HG02840 (cell line): ENCODE measurements at regions not wholly inside any gene's neighbourhood (a gene's known extent, or its start where the extent isn't known, plus 50 kb on each side); places are given as distances from the start of the nearest gene placed in this dataset.
"Not testable (repeated sequence)": the region's sequence is repeated elsewhere in the genome, so short reads cannot be mapped to it uniquely, and the experiment has no call there.

Experiments used
- ATAC-seq: cut with Tn5 transposase; IDR thresholded peaks from one replicate; pipeline ENCODE4 v1.9.1; 2021; ENCODE audit warnings: mild to moderate bottlenecking, moderate library complexity, moderate number of reproducible peaks; ENCODE audit not compliant: unreplicated experiment, low FRiP score

DNA sequence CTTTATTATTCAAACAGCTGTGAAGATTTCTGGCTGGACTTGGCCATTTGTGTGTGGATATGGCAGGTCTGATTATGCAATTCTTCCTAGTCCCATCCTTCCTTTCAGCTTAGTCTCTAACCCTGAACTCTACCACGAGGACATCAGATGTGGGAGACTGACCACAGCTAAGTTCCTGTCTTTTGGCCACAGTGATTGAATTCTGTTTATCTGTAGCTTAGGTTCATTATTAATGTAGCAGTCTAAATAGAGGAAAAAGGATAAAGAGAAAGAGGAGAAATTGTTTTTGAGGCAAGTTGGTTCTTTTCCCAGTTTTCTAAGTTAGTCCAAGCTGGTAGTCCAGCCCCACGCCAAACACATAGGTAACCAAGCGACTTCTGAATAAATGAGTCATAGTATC lies 598.9 kb downstream of the RFPL4B start:
- ATAC-seq, result no peak

DNA sequence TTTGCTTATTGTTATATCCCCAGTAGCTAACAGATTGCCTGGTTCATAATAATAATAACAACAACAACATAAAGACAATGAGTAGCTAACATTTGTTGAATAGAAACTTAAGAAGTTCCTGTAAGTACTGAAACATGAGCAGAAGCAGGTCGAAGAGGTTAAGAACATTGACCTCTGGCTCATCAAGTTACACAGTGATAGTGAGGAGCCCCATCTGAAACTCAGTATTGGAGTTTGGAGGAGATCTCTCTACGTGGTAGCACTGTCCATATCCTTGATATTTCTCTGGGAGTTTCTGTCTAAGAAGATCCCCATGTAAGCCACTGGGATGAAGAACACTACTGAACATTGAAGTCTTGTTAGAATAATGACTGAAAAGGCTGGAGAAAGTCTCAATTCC lies 600.4 kb downstream of the RFPL4B start:
- ATAC-seq, result no peak

DNA sequence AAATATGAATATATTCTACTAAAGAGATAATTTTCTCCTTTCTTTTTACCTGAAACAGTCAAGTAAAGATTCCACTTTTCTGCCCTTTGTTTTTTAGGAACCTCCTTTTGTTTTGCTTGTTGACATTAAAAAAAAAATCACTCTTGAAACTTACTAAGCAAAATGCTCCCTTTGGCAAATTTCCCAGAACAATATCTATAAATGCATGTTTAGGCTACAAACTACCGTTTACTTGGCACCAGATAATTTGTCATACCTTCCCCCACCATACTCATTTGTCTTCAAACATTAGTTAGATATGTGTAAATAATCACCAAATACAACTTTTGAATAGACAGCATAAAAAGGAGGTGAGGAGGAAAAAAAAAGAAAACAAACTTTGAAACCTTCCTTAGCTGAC lies 604.7 kb downstream of the RFPL4B start:
- no peak for ATAC-seq

DNA sequence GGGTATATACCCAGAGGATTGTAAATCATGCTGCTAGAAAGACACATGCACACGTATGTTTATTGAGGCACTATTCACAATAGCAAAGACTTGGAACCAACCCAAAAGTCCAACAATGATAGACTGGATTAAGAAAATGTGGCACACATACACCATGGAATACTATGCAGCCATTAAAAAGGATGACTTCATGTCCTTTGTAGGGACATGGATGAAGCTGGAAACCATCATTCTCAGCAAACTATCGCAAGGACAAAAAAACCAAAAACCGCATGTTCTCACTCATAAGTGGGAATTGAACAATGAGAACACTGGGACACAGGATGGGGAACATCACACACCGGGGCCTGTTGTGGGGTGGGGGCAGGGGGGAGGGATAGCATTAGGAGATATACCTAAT lies 608.6 kb downstream of the RFPL4B start:
- ATAC-seq, result not testable (repeated sequence)

DNA sequence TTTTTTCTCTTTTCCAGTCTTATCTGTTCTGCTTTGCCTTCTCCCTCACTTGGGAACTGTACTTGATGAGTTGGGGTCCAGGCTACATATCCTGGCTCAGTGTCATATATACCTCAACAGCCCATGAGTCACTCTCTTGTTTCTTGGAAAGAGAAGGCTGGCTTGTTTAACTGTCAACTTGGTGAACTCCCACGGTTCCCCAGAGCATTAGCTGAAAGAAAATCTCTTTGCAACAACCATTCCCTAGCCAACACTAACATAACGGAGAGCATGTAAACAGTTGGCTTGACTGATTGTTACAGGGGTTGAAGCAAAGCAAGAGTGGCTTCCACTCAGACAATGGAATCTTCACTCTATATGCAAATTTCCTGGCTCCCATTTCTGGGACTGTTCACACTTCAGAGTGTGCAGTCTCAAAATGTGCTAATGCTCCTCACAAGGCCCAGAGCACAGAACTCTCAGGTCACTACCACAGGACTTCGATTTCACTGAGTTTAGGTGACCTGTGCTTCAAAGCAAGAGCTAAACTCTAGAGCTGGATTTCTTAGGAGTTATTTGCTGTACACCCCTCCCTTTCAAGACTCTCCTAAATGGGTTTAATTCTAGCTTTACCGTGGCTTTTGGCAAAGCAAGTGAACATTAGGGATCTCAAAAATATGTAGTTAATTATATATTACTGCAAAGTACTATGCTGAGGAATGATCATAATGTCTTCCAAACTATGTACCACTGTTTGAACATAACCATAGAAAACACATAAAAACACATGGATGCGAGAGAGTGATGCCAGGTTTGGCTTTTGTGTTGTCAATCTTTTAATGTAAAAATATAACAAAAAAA lies 609.8 kb downstream of the RFPL4B start:
- ATAC-seq, result no peak

DNA sequence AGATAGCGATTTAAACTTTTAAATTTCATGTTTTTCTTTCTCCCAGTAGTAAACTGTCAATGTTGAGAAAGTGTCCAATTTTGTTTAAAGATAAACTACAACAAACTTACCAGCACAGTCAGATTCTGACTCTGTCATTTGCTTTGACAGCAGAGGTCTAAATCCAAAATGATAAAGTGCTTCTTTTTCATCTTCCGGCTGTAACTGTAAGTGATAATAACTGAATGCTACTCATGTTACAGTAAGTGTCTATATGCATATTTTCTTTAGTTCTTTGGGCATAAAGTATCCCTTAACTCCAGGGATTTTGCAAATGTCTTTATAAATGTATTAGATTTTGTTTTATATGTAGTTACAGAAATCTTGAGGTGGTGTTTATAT lies 610.4 kb downstream of the RFPL4B start:
- ATAC-seq, result no peak

DNA sequence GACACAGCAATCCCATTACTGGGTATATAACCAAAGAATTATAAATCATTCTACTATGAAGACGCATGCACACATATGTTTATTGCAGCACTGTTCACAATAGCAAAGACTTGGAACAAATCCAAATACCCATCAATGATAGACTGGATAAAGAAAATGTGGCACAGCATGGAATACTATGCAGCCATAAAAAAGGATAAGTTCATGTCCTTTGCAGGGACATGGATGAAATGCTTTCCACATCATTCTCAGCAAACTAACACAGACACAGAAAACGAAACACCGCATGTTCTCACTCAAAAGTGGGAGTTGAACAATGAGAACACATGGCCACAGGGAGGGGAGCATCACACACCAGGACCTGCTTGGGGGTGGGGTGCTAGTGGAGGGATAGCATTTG lies 613.0 kb downstream of the RFPL4B start:
- not testable (repeated sequence) for ATAC-seq

GRCh38 chr6:112967974-112968373 lies 620.8 kb downstream of the RFPL4B start:
- ATAC-seq, result no peak

- ATAC-seq, result no peak
Observed at GRCh38 chr6:112971651-112972050, 624.5 kb downstream of the RFPL4B start.

DNA sequence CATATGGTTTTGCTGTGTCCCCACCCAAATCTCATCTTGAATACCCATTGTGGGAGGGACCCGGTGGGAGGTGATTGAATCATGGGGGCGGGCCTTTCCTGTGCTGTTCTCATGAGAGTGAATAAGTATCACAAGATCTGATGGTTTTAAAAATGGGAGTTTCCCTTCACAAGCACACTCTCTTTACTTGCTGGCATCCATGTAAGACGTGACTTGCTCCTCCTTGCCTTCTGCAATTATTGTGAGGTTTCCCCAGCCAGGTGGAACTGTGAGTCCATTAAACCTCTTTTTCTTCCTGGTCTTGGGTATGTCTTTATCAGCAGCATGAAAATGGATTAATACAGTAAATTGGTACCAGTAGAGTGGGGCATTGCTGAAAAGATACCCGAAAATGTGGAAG lies 627.8 kb downstream of the RFPL4B start:
- ATAC-seq, result not testable (repeated sequence)

GRCh38 chr6:112976579-112976978 lies 629.4 kb downstream of the RFPL4B start:
- not testable (repeated sequence) for ATAC-seq

- ATAC-seq, result no peak
Observed at GRCh38 chr6:112979830-112980229, 632.7 kb downstream of the RFPL4B start.

DNA sequence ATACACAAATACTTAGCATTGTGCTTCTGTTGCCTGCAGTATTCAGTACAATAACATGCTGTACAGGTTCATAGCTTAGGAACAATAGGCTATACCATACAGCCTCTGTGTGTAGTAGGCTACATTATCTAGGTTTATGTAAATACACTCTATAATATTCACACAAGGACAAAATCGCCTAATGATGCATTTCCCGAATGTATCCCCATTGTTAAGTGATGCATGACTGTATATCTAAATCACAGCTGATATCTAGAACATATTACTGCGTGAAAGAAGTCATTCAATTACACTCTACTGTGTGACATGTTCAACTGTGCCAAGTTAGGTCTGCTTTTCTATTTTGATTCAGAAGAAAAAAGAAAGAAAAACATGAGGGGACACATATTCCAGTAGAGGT lies 633.5 kb downstream of the RFPL4B start:
- ATAC-seq, result no peak

DNA sequence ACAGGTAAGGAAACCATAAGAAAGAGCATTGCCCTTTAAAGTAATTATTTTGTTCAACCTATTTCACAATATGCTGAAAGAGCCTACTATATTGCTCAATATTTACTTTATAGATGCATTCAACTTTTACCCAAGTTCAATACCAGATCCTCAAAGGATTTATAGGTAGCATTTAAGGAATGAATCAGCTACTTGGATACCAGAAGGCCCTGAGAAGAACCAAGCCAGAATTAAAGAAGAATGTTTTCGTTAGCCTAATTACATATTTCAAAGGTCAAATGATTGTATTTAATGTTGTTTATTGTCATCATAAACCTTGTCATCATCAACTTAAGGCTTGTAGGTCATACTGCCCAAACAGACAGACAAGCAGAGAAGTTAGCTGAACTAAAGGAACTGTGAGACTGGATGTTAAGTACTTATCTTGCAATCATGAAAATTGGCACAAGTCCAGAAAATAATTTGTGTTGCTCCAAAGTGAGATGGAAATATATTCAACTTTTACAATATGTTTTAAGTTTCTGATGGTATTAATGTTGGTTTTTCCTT lies 636.7 kb downstream of the RFPL4B start:
- ATAC-seq, result no peak

DNA sequence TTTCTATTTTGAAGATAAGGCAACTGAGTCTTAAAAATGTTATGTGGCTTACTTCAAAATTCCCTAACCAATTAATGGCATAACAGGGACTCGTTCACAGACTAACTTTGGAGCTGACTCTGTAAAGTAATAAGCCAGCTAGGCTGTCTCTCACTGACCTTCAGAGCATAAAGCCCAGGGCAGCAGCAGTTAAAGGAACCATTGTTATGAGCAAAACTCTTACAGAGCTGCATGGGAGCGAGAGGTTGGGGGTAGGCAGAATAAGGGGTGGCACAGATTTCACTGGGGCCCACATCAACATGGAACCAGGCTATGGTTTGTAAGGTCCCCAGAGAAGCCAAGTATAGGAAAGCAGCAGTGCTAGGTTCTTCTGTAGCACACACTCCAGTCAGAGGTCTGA lies 637.8 kb downstream of the RFPL4B start:
- no peak for ATAC-seq

GRCh38 chr6:112986321-112986720 lies 639.2 kb downstream of the RFPL4B start:
- ATAC-seq, result no peak

DNA sequence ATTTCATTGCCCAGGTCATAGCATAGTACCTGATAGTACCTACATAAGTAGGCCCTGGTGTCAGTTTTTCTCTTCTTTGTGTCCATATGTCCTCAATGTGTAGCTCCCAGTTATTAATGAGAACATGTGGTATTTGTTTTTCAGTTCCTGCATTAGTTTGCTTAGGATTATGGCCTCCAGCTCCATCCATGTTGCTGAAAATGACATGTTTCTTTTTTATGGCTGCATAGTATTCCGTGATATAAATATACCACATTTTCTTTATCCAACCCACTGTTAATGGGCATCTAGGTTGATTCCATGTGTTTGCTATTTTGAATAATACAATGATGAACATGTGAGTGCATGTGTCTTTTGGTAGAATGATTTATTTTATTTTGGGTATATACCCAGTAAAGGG lies 641.6 kb downstream of the RFPL4B start:
- no peak for ATAC-seq

GRCh38 chr6:112990971-112991370 lies 643.8 kb downstream of the RFPL4B start:
- no peak for ATAC-seq

GRCh38 chr6:112991912-112992311 lies 644.8 kb downstream of the RFPL4B start:
- ATAC-seq, result no peak

GRCh38 chr6:112997421-112998085 lies 650.4 kb downstream of the RFPL4B start:
- no peak for ATAC-seq

DNA sequence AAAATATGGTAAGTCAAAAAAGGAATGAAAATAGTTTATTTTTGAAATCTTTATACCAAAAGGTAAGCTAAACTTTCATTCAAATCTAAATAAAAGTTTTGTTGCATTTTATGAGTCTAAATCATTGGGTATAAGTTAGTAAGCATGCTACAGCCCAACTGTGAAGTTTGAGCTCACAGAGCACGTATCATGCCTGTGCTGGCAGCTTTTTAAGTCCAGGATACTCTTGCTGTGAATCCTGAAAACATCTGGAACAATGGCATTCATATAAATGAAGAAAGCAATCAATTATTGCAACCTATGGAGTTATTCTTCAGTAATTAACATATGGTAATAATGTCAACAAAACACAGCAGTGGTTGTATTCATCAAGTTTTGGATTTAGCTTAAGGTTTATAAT lies 656.9 kb downstream of the RFPL4B start:
- no peak for ATAC-seq
